ENCODE measurements at regions not wholly inside any gene's neighbourhood (a gene's known extent, or its start where the extent isn't known, plus 50 kb on each side); places are given as distances from the start of the nearest gene placed in this dataset.

- Histone ChIP-seq H2AFZ (ENCODE audit: low read depth, low read length) (no peak overlapping the region), H3K9me2 (ENCODE audit: insufficient read depth, low read length) (no peaks in the 10 kb centered on the region), H3K4me2 (ENCODE audit: low read length) (no peak overlapping the region), H3K36me3 (ENCODE audit: insufficient read depth, low read length) (no peaks in the 10 kb centered on the region), H3F3A (ENCODE audit: insufficient read depth, low read length, poor library complexity, severe bottlenecking) (no peaks in the 10 kb centered on the region), H3K9ac (ENCODE audit: low read length) (no peak overlapping the region), H3K27ac (ENCODE audit: low read length) (no peak overlapping the region), H3K4me3 (ENCODE audit: low read length) (no peak overlapping the region), H4K20me1 (ENCODE audit: insufficient read depth) (no peaks in the 10 kb centered on the region), H3K9me3 (ENCODE audit: low read length) (no peaks in the 10 kb centered on the region), H3K79me2 (replicated peaks; ENCODE audit: insufficient read depth, low read length) (no peaks in the 10 kb centered on the region), H3K27me3 (ENCODE audit: insufficient read depth, low read depth, low read length) (no peaks in the 10 kb centered on the region)
- TF ChIP-seq POLR2AphosphoS5 (IDR thresholded peaks at IDR 0.05) (no peak), TAF1 (IDR thresholded peaks at IDR 0.05; ENCODE audit: low read depth) (no peak), EZH2 (IDR thresholded peaks at IDR 0.05; ENCODE audit: borderline replicate concordance, insufficient read depth, low read length, poor library complexity, severe bottlenecking) (no peak), MXI1 (conservative IDR thresholded peaks at IDR 0.05; ENCODE audit: poor library complexity, severe bottlenecking) (no peak)
Measured at GRCh38 chr4:15149234-15149838, 147.1 kb downstream of the CPEB2 start.

GRCh38 chr4:15149839-15150592 is 147.7 kb downstream of the CPEB2 start:
- no peaks in the 10 kb centered on the region for H3K9me2 ChIP-seq (ENCODE audit: insufficient read depth, low read length)
- no peak overlapping the region for H3K27ac ChIP-seq (ENCODE audit: low read length)
- H3K4me3 ChIP-seq (ENCODE audit: low read length) = no peak overlapping the region
- no peaks in the 10 kb centered on the region for H3K79me2 ChIP-seq (replicated peaks; ENCODE audit: insufficient read depth, low read length)
- no peaks in the 10 kb centered on the region for H4K20me1 ChIP-seq (ENCODE audit: insufficient read depth)
- H3K27me3 ChIP-seq (ENCODE audit: insufficient read depth, low read depth, low read length) = no peaks in the 10 kb centered on the region
- no peak overlapping the region for H2AFZ ChIP-seq (ENCODE audit: low read depth, low read length)
- no peaks in the 10 kb centered on the region for H3K9me3 ChIP-seq (ENCODE audit: low read length)
- no peak overlapping the region for H3K9ac ChIP-seq (ENCODE audit: low read length)
- H3K4me2 ChIP-seq (ENCODE audit: low read length) = no peak overlapping the region
- H3F3A ChIP-seq (ENCODE audit: insufficient read depth, low read length, poor library complexity, severe bottlenecking) = no peaks in the 10 kb centered on the region
- no peaks in the 10 kb centered on the region for H3K36me3 ChIP-seq (ENCODE audit: insufficient read depth, low read length)
- TF ChIP-seq EZH2 (IDR thresholded peaks at IDR 0.05; ENCODE audit: borderline replicate concordance, insufficient read depth, low read length, poor library complexity, severe bottlenecking) (no peak), CTCF (IDR thresholded peaks at IDR 0.05; ENCODE audit: poor library complexity, severe bottlenecking) (no peak), TAF1 (IDR thresholded peaks at IDR 0.05; ENCODE audit: low read depth) (no peak), MXI1 (conservative IDR thresholded peaks at IDR 0.05; ENCODE audit: poor library complexity, severe bottlenecking) (no peak), REST (IDR thresholded peaks at IDR 0.05; ENCODE audit: borderline replicate concordance) (no peak), EP300 (conservative IDR thresholded peaks at IDR 0.05; ENCODE audit: poor library complexity, severe bottlenecking) (no peak), RAD21 (conservative IDR thresholded peaks at IDR 0.05) (no peak), SMC3 (conservative IDR thresholded peaks at IDR 0.05; ENCODE audit: poor library complexity) (no peak)

All from neural cell (in vitro differentiated cells).